ENCODE measurements at regions not wholly inside any gene's neighbourhood (a gene's known extent, or its start where the extent isn't known, plus 50 kb on each side); places are given as distances from the start of the nearest gene placed in this dataset.

- TF ChIP-seq OVOL2 (CRISPR knock-in tag; IDR thresholded peaks at IDR 0.05; ENCODE audit: borderline replicate concordance), result no peak
These were observed 324.4 kb downstream of the HGF start (continued) for GRCh38 chr7:81445462-81445861.

GRCh38 chr7:81441750-81442149, 328.1 kb downstream of the HGF start:
- ATAC-seq (no peak), DNase-seq (ENCODE audit: low spot score) (no peak)
- ChIA-PET POLR2A (interaction anchor here (0.7 kb wide), 1 partner anchor 452 kb away, joined by 8 read pairs; no protein-coding TSS in a partner anchor), CTCF (no interaction called here)
- Mint-ChIP-seq H3K4me1 (no peaks in the 10 kb centered on the region), H3K27me3 (ENCODE audit: low read depth) (no peaks in the 10 kb centered on the region), H3K36me3 (peaks cover 4% of the 10 kb centered on the region), H3K4me3 (no peak overlapping the region), H3K27ac (no peak overlapping the region), H3K9me3 (peaks cover 6% of the 10 kb centered on the region)
- no peak for TF ChIP-seq ZNF671 (CRISPR knock-in tag; IDR thresholded peaks at IDR 0.05)
- TF ChIP-seq, protein P1, sequence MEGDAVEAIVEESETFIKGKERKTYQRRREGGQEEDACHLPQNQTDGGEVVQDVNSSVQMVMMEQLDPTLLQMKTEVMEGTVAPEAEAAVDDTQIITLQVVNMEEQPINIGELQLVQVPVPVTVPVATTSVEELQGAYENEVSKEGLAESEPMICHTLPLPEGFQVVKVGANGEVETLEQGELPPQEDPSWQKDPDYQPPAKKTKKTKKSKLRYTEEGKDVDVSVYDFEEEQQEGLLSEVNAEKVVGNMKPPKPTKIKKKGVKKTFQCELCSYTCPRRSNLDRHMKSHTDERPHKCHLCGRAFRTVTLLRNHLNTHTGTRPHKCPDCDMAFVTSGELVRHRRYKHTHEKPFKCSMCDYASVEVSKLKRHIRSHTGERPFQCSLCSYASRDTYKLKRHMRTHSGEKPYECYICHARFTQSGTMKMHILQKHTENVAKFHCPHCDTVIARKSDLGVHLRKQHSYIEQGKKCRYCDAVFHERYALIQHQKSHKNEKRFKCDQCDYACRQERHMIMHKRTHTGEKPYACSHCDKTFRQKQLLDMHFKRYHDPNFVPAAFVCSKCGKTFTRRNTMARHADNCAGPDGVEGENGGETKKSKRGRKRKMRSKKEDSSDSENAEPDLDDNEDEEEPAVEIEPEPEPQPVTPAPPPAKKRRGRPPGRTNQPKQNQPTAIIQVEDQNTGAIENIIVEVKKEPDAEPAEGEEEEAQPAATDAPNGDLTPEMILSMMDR (IDR thresholded peaks at IDR 0.05), result no peak
- no peak for TF ChIP-seq GTF2I (CRISPR knock-in tag; conservative IDR thresholded peaks at IDR 0.05)
- TF ChIP-seq ARID4B (CRISPR knock-in tag; IDR thresholded peaks at IDR 0.05; ENCODE audit: borderline replicate concordance), result no peak
- no peak for TF ChIP-seq E2F1 (CRISPR knock-in tag; IDR thresholded peaks at IDR 0.05)
- TF ChIP-seq IRF1 (CRISPR knock-in tag; IDR thresholded peaks at IDR 0.05), result no peak
- TF ChIP-seq, protein P2, sequence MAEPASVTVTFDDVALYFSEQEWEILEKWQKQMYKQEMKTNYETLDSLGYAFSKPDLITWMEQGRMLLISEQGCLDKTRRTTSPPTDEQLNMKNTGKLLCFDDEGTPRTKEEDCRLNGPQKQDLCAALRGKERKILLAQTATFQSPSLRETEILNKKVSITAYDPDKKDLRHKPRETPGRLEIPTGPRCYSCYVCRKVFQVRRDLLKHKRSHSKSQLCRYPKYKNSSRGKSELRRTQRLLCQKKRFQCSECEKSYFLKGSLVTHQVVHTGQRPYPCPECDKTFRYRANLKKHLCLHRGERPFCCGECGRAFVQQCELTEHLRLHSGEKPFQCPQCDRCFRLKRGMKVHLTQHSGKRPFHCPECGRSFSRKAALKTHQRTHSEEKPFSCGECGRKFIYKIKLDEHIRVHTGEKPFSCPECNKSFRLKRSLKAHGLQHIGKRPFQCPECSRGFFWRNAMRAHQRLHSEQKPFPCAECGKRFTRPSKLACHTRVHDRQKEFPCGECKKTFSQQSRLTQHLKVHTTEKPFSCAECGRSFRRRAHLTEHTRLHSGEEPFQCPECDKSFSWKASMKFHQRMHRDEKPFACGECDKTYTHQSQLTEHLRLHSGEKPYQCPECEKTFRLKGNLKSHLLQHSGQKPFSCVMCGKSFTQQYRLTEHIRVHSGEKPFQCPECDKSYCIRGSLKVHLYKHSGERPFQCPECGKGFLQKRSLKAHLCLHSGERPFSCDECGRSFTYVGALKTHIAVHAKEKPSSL (CRISPR knock-in tag; conservative IDR thresholded peaks at IDR 0.05), result no peak
- no peak for TF ChIP-seq ZNF263 (CRISPR knock-in tag; IDR thresholded peaks at IDR 0.05; ENCODE audit: low read depth)
- no peak for TF ChIP-seq SMAD3 (CRISPR knock-in tag; IDR thresholded peaks at IDR 0.05; ENCODE audit: borderline replicate concordance)
- TF ChIP-seq ATF1 (CRISPR knock-in tag; IDR thresholded peaks at IDR 0.05), result no peak
- TF ChIP-seq, protein P3, sequence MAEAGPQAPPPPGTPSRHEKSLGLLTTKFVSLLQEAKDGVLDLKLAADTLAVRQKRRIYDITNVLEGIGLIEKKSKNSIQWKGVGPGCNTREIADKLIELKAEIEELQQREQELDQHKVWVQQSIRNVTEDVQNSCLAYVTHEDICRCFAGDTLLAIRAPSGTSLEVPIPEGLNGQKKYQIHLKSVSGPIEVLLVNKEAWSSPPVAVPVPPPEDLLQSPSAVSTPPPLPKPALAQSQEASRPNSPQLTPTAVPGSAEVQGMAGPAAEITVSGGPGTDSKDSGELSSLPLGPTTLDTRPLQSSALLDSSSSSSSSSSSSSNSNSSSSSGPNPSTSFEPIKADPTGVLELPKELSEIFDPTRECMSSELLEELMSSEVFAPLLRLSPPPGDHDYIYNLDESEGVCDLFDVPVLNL (CRISPR knock-in tag; IDR thresholded peaks at IDR 0.05; ENCODE audit: borderline replicate concordance, low read depth), result no peak
- TF ChIP-seq, protein P4, sequence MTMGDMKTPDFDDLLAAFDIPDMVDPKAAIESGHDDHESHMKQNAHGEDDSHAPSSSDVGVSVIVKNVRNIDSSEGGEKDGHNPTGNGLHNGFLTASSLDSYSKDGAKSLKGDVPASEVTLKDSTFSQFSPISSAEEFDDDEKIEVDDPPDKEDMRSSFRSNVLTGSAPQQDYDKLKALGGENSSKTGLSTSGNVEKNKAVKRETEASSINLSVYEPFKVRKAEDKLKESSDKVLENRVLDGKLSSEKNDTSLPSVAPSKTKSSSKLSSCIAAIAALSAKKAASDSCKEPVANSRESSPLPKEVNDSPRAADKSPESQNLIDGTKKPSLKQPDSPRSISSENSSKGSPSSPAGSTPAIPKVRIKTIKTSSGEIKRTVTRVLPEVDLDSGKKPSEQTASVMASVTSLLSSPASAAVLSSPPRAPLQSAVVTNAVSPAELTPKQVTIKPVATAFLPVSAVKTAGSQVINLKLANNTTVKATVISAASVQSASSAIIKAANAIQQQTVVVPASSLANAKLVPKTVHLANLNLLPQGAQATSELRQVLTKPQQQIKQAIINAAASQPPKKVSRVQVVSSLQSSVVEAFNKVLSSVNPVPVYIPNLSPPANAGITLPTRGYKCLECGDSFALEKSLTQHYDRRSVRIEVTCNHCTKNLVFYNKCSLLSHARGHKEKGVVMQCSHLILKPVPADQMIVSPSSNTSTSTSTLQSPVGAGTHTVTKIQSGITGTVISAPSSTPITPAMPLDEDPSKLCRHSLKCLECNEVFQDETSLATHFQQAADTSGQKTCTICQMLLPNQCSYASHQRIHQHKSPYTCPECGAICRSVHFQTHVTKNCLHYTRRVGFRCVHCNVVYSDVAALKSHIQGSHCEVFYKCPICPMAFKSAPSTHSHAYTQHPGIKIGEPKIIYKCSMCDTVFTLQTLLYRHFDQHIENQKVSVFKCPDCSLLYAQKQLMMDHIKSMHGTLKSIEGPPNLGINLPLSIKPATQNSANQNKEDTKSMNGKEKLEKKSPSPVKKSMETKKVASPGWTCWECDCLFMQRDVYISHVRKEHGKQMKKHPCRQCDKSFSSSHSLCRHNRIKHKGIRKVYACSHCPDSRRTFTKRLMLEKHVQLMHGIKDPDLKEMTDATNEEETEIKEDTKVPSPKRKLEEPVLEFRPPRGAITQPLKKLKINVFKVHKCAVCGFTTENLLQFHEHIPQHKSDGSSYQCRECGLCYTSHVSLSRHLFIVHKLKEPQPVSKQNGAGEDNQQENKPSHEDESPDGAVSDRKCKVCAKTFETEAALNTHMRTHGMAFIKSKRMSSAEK (CRISPR knock-in tag; IDR thresholded peaks at IDR 0.05; ENCODE audit: borderline replicate concordance), result no peak
- no peak for TF ChIP-seq TCF7 (CRISPR knock-in tag; IDR thresholded peaks at IDR 0.05; ENCODE audit: low read depth)
- TF ChIP-seq ESRRA (CRISPR knock-in tag; IDR thresholded peaks at IDR 0.05; ENCODE audit: borderline replicate concordance), result no peak
- no peak for TF ChIP-seq SMAD4 (CRISPR knock-in tag; IDR thresholded peaks at IDR 0.05)
- TF ChIP-seq, protein P5, sequence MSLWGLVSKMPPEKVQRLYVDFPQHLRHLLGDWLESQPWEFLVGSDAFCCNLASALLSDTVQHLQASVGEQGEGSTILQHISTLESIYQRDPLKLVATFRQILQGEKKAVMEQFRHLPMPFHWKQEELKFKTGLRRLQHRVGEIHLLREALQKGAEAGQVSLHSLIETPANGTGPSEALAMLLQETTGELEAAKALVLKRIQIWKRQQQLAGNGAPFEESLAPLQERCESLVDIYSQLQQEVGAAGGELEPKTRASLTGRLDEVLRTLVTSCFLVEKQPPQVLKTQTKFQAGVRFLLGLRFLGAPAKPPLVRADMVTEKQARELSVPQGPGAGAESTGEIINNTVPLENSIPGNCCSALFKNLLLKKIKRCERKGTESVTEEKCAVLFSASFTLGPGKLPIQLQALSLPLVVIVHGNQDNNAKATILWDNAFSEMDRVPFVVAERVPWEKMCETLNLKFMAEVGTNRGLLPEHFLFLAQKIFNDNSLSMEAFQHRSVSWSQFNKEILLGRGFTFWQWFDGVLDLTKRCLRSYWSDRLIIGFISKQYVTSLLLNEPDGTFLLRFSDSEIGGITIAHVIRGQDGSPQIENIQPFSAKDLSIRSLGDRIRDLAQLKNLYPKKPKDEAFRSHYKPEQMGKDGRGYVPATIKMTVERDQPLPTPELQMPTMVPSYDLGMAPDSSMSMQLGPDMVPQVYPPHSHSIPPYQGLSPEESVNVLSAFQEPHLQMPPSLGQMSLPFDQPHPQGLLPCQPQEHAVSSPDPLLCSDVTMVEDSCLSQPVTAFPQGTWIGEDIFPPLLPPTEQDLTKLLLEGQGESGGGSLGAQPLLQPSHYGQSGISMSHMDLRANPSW (CRISPR knock-in tag; conservative IDR thresholded peaks at IDR 0.05; ENCODE audit: low read depth), result no peak
